Omental fat pad (tissue), 3 donors: ENCODE measurements at regions not wholly inside any gene's neighbourhood (a gene's known extent, or its start where the extent isn't known, plus 50 kb on each side); places are given as distances from the start of the nearest gene placed in this dataset.

ENCODE experiments used
- ATAC-seq: fragments of 150-250 bp; one replicate; pipeline ENCODE4 v1.9.1; 2016; ENCODE audit warnings: mild to moderate bottlenecking, moderate library complexity; ENCODE audit not compliant: low FRiP score
- DNase-seq: peaks from one replicate; pipeline ENCODE4 v3.0.0-alpha.2; 2019; ENCODE audit warnings: low spot score
- TF ChIP-seq, protein P1 (sequence below), 3 donors: fragments of 450-650 bp; IDR thresholded peaks; one replicate each; pipeline ENCODE4 v1.5.1; 2016 to 2017; ENCODE audit warnings: antibody characterized with exemption in 3 of 3, mild to moderate bottlenecking in 3 of 3, moderate library complexity in 2 of 3

DNA sequence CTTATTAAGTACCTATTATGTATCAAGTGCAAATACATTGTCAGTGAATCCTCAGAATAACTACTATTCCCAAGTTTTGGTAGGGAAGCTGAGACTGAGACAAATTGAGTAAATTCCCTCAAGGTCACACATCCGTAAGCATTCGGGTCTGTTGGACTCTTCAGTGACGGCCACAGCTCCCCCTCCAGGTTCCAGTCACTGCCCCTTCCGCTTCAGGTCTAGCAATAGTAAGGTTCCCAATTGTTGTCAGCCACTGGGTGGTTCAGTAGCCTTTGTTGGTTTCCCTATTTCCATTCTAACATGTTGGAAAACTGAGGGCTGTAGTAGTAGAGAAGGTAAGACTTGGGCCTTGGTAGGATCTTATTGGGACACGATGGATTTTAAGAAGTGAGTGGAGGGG is 54.9 kb upstream of the TNRC6B start:
- no peak for ATAC-seq
- TF ChIP-seq, protein P1, sequence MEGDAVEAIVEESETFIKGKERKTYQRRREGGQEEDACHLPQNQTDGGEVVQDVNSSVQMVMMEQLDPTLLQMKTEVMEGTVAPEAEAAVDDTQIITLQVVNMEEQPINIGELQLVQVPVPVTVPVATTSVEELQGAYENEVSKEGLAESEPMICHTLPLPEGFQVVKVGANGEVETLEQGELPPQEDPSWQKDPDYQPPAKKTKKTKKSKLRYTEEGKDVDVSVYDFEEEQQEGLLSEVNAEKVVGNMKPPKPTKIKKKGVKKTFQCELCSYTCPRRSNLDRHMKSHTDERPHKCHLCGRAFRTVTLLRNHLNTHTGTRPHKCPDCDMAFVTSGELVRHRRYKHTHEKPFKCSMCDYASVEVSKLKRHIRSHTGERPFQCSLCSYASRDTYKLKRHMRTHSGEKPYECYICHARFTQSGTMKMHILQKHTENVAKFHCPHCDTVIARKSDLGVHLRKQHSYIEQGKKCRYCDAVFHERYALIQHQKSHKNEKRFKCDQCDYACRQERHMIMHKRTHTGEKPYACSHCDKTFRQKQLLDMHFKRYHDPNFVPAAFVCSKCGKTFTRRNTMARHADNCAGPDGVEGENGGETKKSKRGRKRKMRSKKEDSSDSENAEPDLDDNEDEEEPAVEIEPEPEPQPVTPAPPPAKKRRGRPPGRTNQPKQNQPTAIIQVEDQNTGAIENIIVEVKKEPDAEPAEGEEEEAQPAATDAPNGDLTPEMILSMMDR (IDR thresholded peaks at IDR 0.05), result no peak
- DNase-seq, result no peak

DNA sequence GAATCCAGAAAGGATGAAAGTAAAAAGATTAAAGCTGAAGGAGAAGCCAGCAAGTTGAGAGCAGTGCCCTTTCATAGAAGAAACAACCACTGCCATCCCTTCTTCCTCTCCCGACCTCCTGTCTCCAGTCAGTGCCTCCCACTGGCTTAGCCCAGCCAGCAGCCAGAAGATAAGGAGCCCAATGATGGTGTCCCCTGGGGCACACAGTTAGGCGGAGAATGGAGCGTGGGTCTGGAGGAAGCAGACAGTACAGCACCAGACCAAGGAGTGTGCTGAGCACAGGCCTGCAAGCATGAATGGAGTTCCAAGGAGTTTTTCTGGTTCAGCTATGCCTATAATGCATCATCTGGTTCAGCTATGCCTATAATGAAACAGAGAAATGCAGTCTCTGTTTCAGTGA is 54.3 kb upstream of the TNRC6B start:
- DNase-seq (no peak), ATAC-seq (no peak)
- TF ChIP-seq, protein P1 (IDR thresholded peaks at IDR 0.05), result no peak
